ENCODE measurements at regions not wholly inside any gene's neighbourhood (a gene's known extent, or its start where the extent isn't known, plus 50 kb on each side); places are given as distances from the start of the nearest gene placed in this dataset.

DNA sequence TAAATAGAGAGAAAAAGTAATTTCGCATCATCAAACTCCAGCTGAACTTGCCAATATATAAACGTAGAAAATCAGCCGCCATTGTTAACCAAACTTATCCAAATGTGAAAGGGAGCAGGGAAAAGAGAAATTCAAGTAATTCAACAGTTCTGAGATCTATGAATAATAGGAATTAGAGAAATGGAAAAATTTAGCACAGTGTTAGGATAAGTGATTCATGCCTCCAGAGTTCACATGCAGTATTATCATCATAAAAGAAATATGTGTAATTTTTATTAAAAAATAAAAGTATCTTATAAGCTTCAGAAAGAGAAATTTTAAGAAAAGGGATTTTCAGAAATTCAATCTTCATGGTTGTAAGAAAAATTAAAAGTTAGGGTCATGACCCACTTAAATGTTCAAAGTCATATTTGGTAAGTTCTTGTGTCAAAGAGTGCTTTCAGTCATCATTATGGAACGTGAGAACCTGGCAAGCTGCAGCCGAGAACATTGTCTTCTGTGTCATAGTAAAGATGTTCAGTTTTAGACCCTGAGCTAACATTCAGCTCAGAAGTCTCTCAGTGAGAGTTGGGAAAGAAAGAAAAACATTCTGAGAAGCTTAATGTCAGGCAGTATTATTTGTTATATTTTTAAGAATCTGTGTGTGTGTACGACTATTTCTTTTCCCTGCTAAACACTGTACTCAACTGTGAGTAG, 414.3 kb upstream of the RGPD4 start:
- TF ChIP-seq POLR2AphosphoS5 (IDR thresholded peaks at IDR 0.05; ENCODE audit: control insufficient read depth, insufficient read depth, low read depth, low read length) = no peak
- no peak for TF ChIP-seq EZH2 (IDR thresholded peaks at IDR 0.05; ENCODE audit: borderline replicate concordance, low read depth, low read length)
- no peak for TF ChIP-seq PHF21A (IDR thresholded peaks at IDR 0.05; ENCODE audit: borderline replicate concordance, low read depth)
- TF ChIP-seq, protein P1, sequence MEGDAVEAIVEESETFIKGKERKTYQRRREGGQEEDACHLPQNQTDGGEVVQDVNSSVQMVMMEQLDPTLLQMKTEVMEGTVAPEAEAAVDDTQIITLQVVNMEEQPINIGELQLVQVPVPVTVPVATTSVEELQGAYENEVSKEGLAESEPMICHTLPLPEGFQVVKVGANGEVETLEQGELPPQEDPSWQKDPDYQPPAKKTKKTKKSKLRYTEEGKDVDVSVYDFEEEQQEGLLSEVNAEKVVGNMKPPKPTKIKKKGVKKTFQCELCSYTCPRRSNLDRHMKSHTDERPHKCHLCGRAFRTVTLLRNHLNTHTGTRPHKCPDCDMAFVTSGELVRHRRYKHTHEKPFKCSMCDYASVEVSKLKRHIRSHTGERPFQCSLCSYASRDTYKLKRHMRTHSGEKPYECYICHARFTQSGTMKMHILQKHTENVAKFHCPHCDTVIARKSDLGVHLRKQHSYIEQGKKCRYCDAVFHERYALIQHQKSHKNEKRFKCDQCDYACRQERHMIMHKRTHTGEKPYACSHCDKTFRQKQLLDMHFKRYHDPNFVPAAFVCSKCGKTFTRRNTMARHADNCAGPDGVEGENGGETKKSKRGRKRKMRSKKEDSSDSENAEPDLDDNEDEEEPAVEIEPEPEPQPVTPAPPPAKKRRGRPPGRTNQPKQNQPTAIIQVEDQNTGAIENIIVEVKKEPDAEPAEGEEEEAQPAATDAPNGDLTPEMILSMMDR (IDR thresholded peaks at IDR 0.05 in 2 of 3, conservative IDR thresholded peaks at IDR 0.05 in 1 of 3; ENCODE audit: insufficient read depth in 2 of 3, low read depth in 1 of 3, low read length in 3 of 3) = no peak

Data from K562 (cell line).